Right atrium auricular region (tissue), 2 donors: ENCODE measurements at regions not wholly inside any gene's neighbourhood (a gene's known extent, or its start where the extent isn't known, plus 50 kb on each side); places are given as distances from the start of the nearest gene placed in this dataset.
A peak's percentile ranks its signal among the peaks of the same experiment; 100 is the strongest.
"Not testable (repeated sequence)": the region's sequence is repeated elsewhere in the genome, so short reads cannot be mapped to it uniquely, and the experiment has no call there.

ENCODE experiments used
- DNase-seq: peaks from one replicate; pipeline ENCODE4 v3.0.0-alpha.2; 2019; ENCODE audit warnings: low spot score
- H3K27ac ChIP-seq, 2 donors: fragments of 200-600 bp; sonication (generic); 1 replicate in 1 of 2; 2 replicates in 1 of 2; pipeline ENCODE4 v1.5.1; 2016 to 2019
- H3K27me3 ChIP-seq, 2 donors: fragments of 200-600 bp; sonication (generic); one replicate each; pipeline versions ENCODE4 v1.5.1 to v1.6.0; 2017 to 2019
- H3K36me3 ChIP-seq: fragments of 200-600 bp; sonication (generic); one replicate; pipeline ENCODE4 v1.5.1; 2016
- H3K4me1 ChIP-seq, 2 donors: fragments of 200-600 bp; sonication (generic); one replicate each; pipeline versions ENCODE4 v1.5.1 to v1.6.0; 2017 to 2019
- H3K4me3 ChIP-seq, 2 donors: fragments of 200-600 bp; sonication (generic); 1 replicate in 1 of 2; 2 replicates in 1 of 2; pipeline ENCODE4 v1.5.1; 2017 to 2019; ENCODE audit warnings: mild to moderate bottlenecking in 1 of 2, moderate library complexity in 1 of 2
- H3K9me3 ChIP-seq, 2 donors: fragments of 200-600 bp; sonication (generic); one replicate each; pipeline ENCODE4 v1.5.1; 2019
- TF ChIP-seq, protein P1 (sequence below), 2 donors: fragments of 200-600 bp; sonication (generic); IDR thresholded peaks; one replicate each; pipeline ENCODE4 v1.5.1; 2019; ENCODE audit warnings: antibody characterized with exemption in 2 of 2

DNA sequence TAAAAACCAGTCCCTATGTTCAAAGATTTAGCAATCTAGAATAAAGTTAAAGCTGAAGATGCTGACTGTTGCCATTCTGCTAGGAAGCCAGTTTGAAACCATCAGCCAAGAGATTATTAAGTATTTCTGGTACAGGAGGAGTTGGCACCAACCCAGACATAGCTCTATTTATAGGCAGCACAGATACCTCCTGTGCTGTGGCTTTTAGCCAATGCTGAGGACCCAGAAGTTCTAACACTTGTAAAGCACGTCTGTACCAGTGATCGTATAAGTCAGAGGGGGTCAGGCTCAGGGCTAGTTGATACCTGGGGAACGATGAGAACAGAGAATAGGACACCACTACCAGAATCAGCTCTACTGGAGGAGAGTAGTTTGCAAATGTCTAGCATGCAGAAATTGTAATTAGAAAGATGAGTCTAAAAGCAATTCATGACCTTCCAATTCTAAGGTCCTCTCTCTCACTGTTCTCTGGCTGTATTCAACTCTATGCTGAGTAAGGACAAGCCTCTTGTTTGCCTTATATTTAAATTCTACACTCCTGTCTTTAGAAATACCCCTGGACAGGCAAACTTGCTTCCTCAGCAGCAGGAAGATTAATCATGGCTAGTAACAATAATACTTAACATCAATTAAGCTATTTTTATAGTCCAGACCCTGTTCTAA lies 96.8 kb upstream of the PALMD start:
- Histone ChIP-seq H3K36me3 (no peaks in the 10 kb centered on the region), H3K4me3 (no peak overlapping the region), H3K27ac (peak overlapping the region; percentile 19 to 75), H3K4me1 (peaks cover 0 to 4% of the 10 kb centered on the region in 2 donors), H3K9me3 (no peaks in the 10 kb centered on the region), H3K27me3 (no peaks in the 10 kb centered on the region)
- TF ChIP-seq, protein P1, sequence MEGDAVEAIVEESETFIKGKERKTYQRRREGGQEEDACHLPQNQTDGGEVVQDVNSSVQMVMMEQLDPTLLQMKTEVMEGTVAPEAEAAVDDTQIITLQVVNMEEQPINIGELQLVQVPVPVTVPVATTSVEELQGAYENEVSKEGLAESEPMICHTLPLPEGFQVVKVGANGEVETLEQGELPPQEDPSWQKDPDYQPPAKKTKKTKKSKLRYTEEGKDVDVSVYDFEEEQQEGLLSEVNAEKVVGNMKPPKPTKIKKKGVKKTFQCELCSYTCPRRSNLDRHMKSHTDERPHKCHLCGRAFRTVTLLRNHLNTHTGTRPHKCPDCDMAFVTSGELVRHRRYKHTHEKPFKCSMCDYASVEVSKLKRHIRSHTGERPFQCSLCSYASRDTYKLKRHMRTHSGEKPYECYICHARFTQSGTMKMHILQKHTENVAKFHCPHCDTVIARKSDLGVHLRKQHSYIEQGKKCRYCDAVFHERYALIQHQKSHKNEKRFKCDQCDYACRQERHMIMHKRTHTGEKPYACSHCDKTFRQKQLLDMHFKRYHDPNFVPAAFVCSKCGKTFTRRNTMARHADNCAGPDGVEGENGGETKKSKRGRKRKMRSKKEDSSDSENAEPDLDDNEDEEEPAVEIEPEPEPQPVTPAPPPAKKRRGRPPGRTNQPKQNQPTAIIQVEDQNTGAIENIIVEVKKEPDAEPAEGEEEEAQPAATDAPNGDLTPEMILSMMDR (IDR thresholded peaks at IDR 0.05) = no peak
- DNase-seq = no peak

DNA sequence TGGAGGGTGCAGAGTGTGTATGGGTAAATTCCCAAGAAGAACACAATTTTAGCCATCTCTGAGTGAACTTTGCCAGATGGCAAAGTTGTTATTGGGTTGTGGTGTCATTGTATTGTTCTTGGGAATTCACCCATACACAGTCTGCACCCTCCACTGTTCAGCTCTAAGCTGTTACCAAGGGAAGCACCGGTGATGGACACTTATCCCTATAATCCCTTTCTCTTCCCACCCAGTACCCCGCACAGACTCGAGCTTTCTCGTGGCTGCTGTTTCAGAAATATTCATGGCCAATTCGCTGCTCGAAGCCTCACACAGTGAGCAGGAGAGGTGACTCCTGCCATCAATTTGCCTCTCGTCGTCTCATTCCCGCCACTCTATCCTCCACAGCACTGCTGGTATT lies 95.7 kb upstream of the PALMD start:
- TF ChIP-seq, protein P1 (IDR thresholded peaks at IDR 0.05) = no peak

DNA sequence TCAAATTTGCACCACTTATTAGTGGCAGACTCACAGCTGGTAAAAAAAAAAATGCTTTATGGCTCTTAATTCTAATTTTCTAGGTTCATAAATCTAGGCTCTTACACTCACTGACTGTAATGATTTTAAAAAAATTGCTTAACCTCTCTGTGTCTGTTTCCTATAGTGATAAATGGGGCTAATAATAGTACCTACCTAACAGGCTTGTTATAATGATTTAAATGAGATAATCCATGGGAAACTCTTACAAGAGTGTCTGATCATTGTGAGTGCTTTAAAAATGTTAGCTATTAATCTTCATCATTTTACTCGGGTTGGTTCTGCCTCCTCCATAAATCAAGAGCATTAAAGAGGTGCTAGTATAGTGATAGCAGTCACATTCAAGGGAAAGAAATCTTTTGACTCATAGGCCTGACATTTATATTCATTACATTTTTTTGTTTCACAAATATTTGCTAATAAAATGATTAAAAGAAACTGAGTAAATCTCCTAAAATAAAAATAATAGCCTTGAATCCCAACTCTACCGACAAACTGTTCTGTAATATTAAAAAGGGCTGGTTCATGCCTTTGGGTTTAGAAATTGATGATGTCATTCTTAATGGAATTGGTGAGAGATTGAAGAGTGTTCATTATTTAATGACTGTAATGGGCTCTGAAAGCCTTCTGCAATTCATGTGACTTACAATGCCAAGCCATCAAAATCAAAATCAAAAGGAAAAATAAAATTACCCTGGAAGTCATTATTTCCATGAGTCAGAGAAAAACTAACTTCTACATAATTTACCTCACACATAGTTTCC lies 93.9 kb upstream of the PALMD start:
- Histone ChIP-seq H3K27ac (no peak overlapping the region), H3K27me3 (no peaks in the 10 kb centered on the region), H3K4me1 (peaks cover 0 to 4% of the 10 kb centered on the region in 2 donors), H3K9me3 (no peaks in the 10 kb centered on the region), H3K36me3 (no peaks in the 10 kb centered on the region), H3K4me3 (no peak overlapping the region)
- no peak for DNase-seq
- TF ChIP-seq, protein P1 (IDR thresholded peaks at IDR 0.05) = no peak

More for the DNA sequence above, 95.7 kb upstream of the PALMD start:
- no peak overlapping the region for H3K27ac ChIP-seq
- no peaks in the 10 kb centered on the region for H3K27me3 ChIP-seq
- no peak overlapping the region for H3K4me3 ChIP-seq
- H3K36me3 ChIP-seq = no peaks in the 10 kb centered on the region
- H3K4me1 ChIP-seq = peaks cover 0 to 4% of the 10 kb centered on the region in 2 donors
- no peaks in the 10 kb centered on the region for H3K9me3 ChIP-seq
- no peak for DNase-seq

DNA sequence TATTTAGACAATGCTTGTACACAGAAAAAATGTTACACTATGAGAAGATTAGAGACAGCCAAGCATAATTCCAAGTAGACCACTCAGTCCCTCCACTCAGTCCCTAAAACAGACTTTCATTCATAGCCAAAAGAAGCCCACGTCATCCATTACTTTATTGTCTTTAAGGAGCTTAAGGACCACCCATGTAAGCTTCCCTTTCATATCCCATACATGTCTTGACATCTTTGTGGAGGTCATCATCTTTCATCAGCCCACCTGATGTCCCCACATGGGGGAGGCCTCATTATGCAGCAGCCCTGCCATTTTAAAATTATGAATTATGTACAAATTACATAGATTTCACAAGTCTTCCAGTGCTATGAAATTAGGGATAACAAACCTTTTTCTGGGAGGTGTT lies 92.6 kb upstream of the PALMD start:
- no peak for DNase-seq
- Histone ChIP-seq H3K27ac (no peak overlapping the region), H3K9me3 (no peaks in the 10 kb centered on the region), H3K4me3 (no peak overlapping the region), H3K36me3 (no peaks in the 10 kb centered on the region), H3K4me1 (peaks cover 0 to 4% of the 10 kb centered on the region in 2 donors), H3K27me3 (no peaks in the 10 kb centered on the region)
- TF ChIP-seq, protein P1 (IDR thresholded peaks at IDR 0.05) = no peak

DNA sequence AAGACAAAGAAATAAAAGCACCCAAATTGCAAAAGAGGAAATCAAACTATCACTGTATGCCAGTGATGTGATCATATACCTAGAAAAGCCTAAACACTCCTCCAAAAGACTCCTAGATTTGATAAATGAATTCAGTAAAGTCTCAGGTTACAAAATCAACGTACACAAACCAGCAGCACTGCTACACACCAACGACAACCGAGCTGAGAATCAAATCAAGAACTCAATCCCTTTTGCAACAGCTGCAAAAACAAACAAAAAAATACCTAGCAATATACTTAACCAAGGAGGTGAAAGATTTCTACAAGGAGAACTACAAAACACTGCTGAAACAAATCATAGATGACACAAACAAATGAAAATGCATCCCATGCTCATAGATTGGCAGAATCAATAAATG lies 92.1 kb upstream of the PALMD start:
- H3K9me3 ChIP-seq, DNase-seq, H3K36me3 ChIP-seq, H3K27ac ChIP-seq, H3K27me3 ChIP-seq, H3K4me3 ChIP-seq, H3K4me1 ChIP-seq: not testable (repeated sequence)

DNA sequence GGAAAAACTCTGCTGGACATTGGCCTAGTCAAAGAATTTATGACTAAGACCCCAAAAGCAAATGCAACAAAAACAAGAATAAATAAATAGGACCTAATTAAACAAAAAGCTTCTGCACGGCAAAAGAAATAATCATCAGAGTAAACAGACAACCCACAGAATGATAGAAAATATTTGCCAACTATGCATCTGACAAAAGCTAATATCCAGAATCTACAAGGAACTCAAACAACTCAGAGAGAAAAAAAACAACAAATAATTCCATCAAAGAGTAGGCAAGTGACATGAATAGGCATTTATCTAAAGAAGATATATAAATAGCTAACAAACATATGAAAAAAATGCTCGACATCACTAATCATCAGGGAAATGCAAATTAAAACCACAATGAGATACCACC lies 91.2 kb upstream of the PALMD start:
- H3K4me3 ChIP-seq = no peak overlapping the region
- H3K36me3 ChIP-seq = no peaks in the 10 kb centered on the region
- no peak for DNase-seq
- H3K9me3 ChIP-seq = no peaks in the 10 kb centered on the region
- H3K4me1 ChIP-seq = no peaks in the 10 kb centered on the region
- TF ChIP-seq, protein P1 (IDR thresholded peaks at IDR 0.05) = no peak
- no peak overlapping the region for H3K27ac ChIP-seq
- H3K27me3 ChIP-seq = no peaks in the 10 kb centered on the region
